Activated naive CD8-positive, alpha-beta T cell treated with anti-CD3 and anti-CD28 coated beads, Interleukin-2, amount 10 ng/mL, durations not matched to agents 7 days and 5 days (primary cell): ENCODE measurements at regions not wholly inside any gene's neighbourhood (a gene's known extent, or its start where the extent isn't known, plus 50 kb on each side); places are given as distances from the start of the nearest gene placed in this dataset.
A peak's percentile ranks its signal among the peaks of the same experiment; 100 is the strongest.

Source experiments
- ATAC-seq: fragments of 150-1000 bp; cut with Tn5 transposase; one replicate; pipeline ENCODE4 v1.10.0; 2021; ENCODE audit warnings: low read depth, moderate library complexity
- POLR2A ChIA-PET: fragments of 350-600 bp; sonication (Branson Sonifier 250); formaldehyde crosslinking; loops from one replicate; lab custom pipeline; 2021; ENCODE audit warnings: antibody characterized with exemption; lab: Charles Lee
- DNase-seq: peaks from one replicate; pipeline ENCODE4 v3.0.0; 2021
- H3K27ac Mint-ChIP-seq: one replicate; pipeline ENCODE4 v1.8.0; 2022; ENCODE audit warnings: mild to moderate bottlenecking, mixed read lengths
- H3K27me3 Mint-ChIP-seq: one replicate; pipeline ENCODE4 v1.8.0; 2022; ENCODE audit warnings: mild to moderate bottlenecking, moderate library complexity, mixed read lengths
- H3K36me3 Mint-ChIP-seq: one replicate; pipeline ENCODE4 v1.8.0; 2021; ENCODE audit warnings: mild to moderate bottlenecking, mixed read lengths
- H3K4me1 Mint-ChIP-seq: one replicate; pipeline ENCODE4 v1.8.0; 2021; ENCODE audit warnings: mixed read lengths
- H3K4me3 Mint-ChIP-seq: one replicate; pipeline ENCODE4 v1.8.0; 2022; ENCODE audit warnings: mild to moderate bottlenecking, moderate library complexity, mixed read lengths
- H3K9me3 Mint-ChIP-seq: one replicate; pipeline ENCODE4 v1.8.0; 2021; ENCODE audit warnings: mixed read lengths

GRCh38 chr4:128468123-128468989, 180.7 kb upstream of the PGRMC2 start:
- Mint-ChIP-seq H3K27me3 (peaks cover 2% of the 10 kb centered on the region), H3K4me1 (no peaks in the 10 kb centered on the region), H3K4me3 (no peak overlapping the region), H3K9me3 (peaks cover 2% of the 10 kb centered on the region), H3K27ac (no peak overlapping the region), H3K36me3 (no peaks in the 10 kb centered on the region)
- ATAC-seq (no peak), DNase-seq (no peak)
- POLR2A ChIA-PET: no interaction called here

GRCh38 chr4:128465523-128465922, 177.9 kb upstream of the PGRMC2 start:
- no peak for ATAC-seq
- no peak overlapping the region for H3K27ac Mint-ChIP-seq
- H3K36me3 Mint-ChIP-seq: no peaks in the 10 kb centered on the region
- H3K9me3 Mint-ChIP-seq: peaks cover 2% of the 10 kb centered on the region
- no peak for DNase-seq
- no peaks in the 10 kb centered on the region for H3K4me1 Mint-ChIP-seq
- POLR2A ChIA-PET: no interaction called here
- peaks cover 2% of the 10 kb centered on the region for H3K27me3 Mint-ChIP-seq
- no peak overlapping the region for H3K4me3 Mint-ChIP-seq

GRCh38 chr4:128463006-128463405, 175.4 kb upstream of the PGRMC2 start:
- Mint-ChIP-seq H3K36me3 (no peaks in the 10 kb centered on the region), H3K4me1 (no peaks in the 10 kb centered on the region), H3K27me3 (peaks cover 3% of the 10 kb centered on the region), H3K4me3 (no peak overlapping the region), H3K27ac (no peak overlapping the region), H3K9me3 (peaks cover 2% of the 10 kb centered on the region)
- DNase-seq (no peak), ATAC-seq (no peak)
- POLR2A ChIA-PET: no interaction called here

GRCh38 chr4:128462103-128462783, 174.6 kb upstream of the PGRMC2 start:
- peaks cover 3% of the 10 kb centered on the region for H3K27me3 Mint-ChIP-seq
- ATAC-seq (no peak), DNase-seq (no peak)
- H3K4me1 Mint-ChIP-seq: no peaks in the 10 kb centered on the region
- peaks cover 2% of the 10 kb centered on the region for H3K9me3 Mint-ChIP-seq
- H3K27ac Mint-ChIP-seq: no peak overlapping the region
- POLR2A ChIA-PET: no interaction called here
- H3K36me3 Mint-ChIP-seq: no peaks in the 10 kb centered on the region
- no peak overlapping the region for H3K4me3 Mint-ChIP-seq

GRCh38 chr4:128461291-128462102, 173.9 kb upstream of the PGRMC2 start:
- Mint-ChIP-seq H3K4me3 (no peak overlapping the region), H3K4me1 (no peaks in the 10 kb centered on the region), H3K27me3 (peaks cover 3% of the 10 kb centered on the region), H3K36me3 (no peaks in the 10 kb centered on the region), H3K27ac (no peak overlapping the region), H3K9me3 (peaks cover 2% of the 10 kb centered on the region)
- no peak for DNase-seq
- POLR2A ChIA-PET: no interaction called here
- no peak for ATAC-seq

- POLR2A ChIA-PET: no interaction called here
- ATAC-seq (no peak), DNase-seq (no peak)
- Mint-ChIP-seq H3K27ac (no peak overlapping the region), H3K4me1 (peaks cover 2% of the 10 kb centered on the region), H3K27me3 (peaks cover 3% of the 10 kb centered on the region), H3K4me3 (no peak overlapping the region), H3K9me3 (peaks cover 2% of the 10 kb centered on the region), H3K36me3 (no peaks in the 10 kb centered on the region)
These were observed 171.9 kb upstream of the PGRMC2 start for GRCh38 chr4:128459547-128459946.

GRCh38 chr4:128458816-128459215, 171.2 kb upstream of the PGRMC2 start:
- Mint-ChIP-seq H3K27me3 (peaks cover 2% of the 10 kb centered on the region), H3K27ac (no peak overlapping the region), H3K4me1 (peaks cover 7% of the 10 kb centered on the region), H3K36me3 (no peaks in the 10 kb centered on the region), H3K9me3 (no peaks in the 10 kb centered on the region), H3K4me3 (no peak overlapping the region)
- POLR2A ChIA-PET: no interaction called here
- no peak for DNase-seq
- ATAC-seq: no peak

GRCh38 chr4:128457726-128458125, 170.1 kb upstream of the PGRMC2 start:
- Mint-ChIP-seq H3K27ac (no peak overlapping the region), H3K27me3 (peaks cover 2% of the 10 kb centered on the region), H3K4me1 (peaks cover 10% of the 10 kb centered on the region), H3K4me3 (no peak overlapping the region), H3K36me3 (no peaks in the 10 kb centered on the region), H3K9me3 (no peaks in the 10 kb centered on the region)
- ATAC-seq: no peak
- no peak for DNase-seq
- POLR2A ChIA-PET: no interaction called here

- Mint-ChIP-seq H3K9me3 (no peaks in the 10 kb centered on the region), H3K36me3 (no peaks in the 10 kb centered on the region), H3K27me3 (peaks cover 2% of the 10 kb centered on the region), H3K4me3 (no peak overlapping the region), H3K27ac (no peak overlapping the region), H3K4me1 (peaks cover 14% of the 10 kb centered on the region)
- POLR2A ChIA-PET: interaction anchor here (0.6 kb wide), 1 partner anchor 170 kb away, joined by 4 read pairs; no protein-coding TSS in a partner anchor
- DNase-seq (no peak), ATAC-seq (no peak)
These were observed 168.6 kb upstream of the PGRMC2 start for GRCh38 chr4:128456171-128456570.

GRCh38 chr4:128455480-128455879, 167.9 kb upstream of the PGRMC2 start:
- H3K4me1 Mint-ChIP-seq: peaks cover 14% of the 10 kb centered on the region
- no peak overlapping the region for H3K4me3 Mint-ChIP-seq
- H3K9me3 Mint-ChIP-seq: no peaks in the 10 kb centered on the region
- no peak overlapping the region for H3K27ac Mint-ChIP-seq
- POLR2A ChIA-PET: interaction anchor here (1.1 kb wide), 1 partner anchor 357 kb away, joined by 3 read pairs; no protein-coding TSS in a partner anchor
- ATAC-seq (no peak), DNase-seq (no peak)
- peaks cover 2% of the 10 kb centered on the region for H3K27me3 Mint-ChIP-seq
- H3K36me3 Mint-ChIP-seq: no peaks in the 10 kb centered on the region

GRCh38 chr4:128454881-128455280, 167.3 kb upstream of the PGRMC2 start:
- POLR2A ChIA-PET: interaction anchor here (1.1 to 1.2 kb wide), 2 partner anchors 354 to 357 kb away, joined by 3 read pairs; partner anchors contain the start of gene JADE1
- Mint-ChIP-seq H3K27ac (no peak overlapping the region), H3K4me3 (no peak overlapping the region), H3K4me1 (peaks cover 14% of the 10 kb centered on the region), H3K27me3 (peaks cover 2% of the 10 kb centered on the region), H3K9me3 (no peaks in the 10 kb centered on the region), H3K36me3 (no peaks in the 10 kb centered on the region)
- DNase-seq (no peak), ATAC-seq (no peak)

- DNase-seq (peak; percentile 57), ATAC-seq (peak; percentile 93)
- H3K9me3 Mint-ChIP-seq: no peaks in the 10 kb centered on the region
- no peak overlapping the region for H3K27ac Mint-ChIP-seq
- H3K36me3 Mint-ChIP-seq: no peaks in the 10 kb centered on the region
- POLR2A ChIA-PET: interaction anchor here (1.1 to 1.2 kb wide), 2 partner anchors 355 to 358 kb away, joined by 3 read pairs; partner anchors contain the start of gene JADE1
- H3K4me3 Mint-ChIP-seq: peak overlapping the region; percentile 3
- H3K27me3 Mint-ChIP-seq: peaks cover 2% of the 10 kb centered on the region
- peaks cover 14% of the 10 kb centered on the region for H3K4me1 Mint-ChIP-seq
These were observed 166.8 kb upstream of the PGRMC2 start for GRCh38 chr4:128454281-128454871.

GRCh38 chr4:128452415-128452814, 164.8 kb upstream of the PGRMC2 start:
- ATAC-seq (no peak), DNase-seq (no peak)
- peaks cover 14% of the 10 kb centered on the region for H3K4me1 Mint-ChIP-seq
- H3K36me3 Mint-ChIP-seq: no peaks in the 10 kb centered on the region
- no peak overlapping the region for H3K4me3 Mint-ChIP-seq
- no peaks in the 10 kb centered on the region for H3K27me3 Mint-ChIP-seq
- no peaks in the 10 kb centered on the region for H3K9me3 Mint-ChIP-seq
- H3K27ac Mint-ChIP-seq: no peak overlapping the region
- POLR2A ChIA-PET: no interaction called here
